Common myeloid progenitor, CD34-positive (primary cell): ENCODE measurements at regions not wholly inside any gene's neighbourhood (a gene's known extent, or its start where the extent isn't known, plus 50 kb on each side); places are given as distances from the start of the nearest gene placed in this dataset.
"Not testable (repeated sequence)": the region's sequence is repeated elsewhere in the genome, so short reads cannot be mapped to it uniquely, and the experiment has no call there.

Experiments
- CTCF ChIA-PET: fragments of 350-600 bp; sonication (Branson Sonifier 250); formaldehyde crosslinking; loops from one replicate; lab custom pipeline; 2021; ENCODE audit warnings: antibody characterized with exemption; lab: Charles Lee
- POLR2A ChIA-PET: fragments of 350-600 bp; sonication (Branson Sonifier 250); formaldehyde crosslinking; loops from one replicate; lab custom pipeline; 2021; ENCODE audit warnings: antibody characterized with exemption; lab: Charles Lee
- DNase-seq, 3 donors: peaks; one replicate each; pipeline versions ENCODE4 v3.0.0 to v3.0.0-alpha.2; 2013
- H3K27ac ChIP-seq, 2 experiments: 1 replicate in 1 of 2; 2 replicates in 1 of 2; pipeline ENCODE4 v1.7.0; 2013; ENCODE audit warnings: inconsistent platforms in 2 of 2, low read length in 2 of 2, mild to moderate bottlenecking in 2 of 2, low read depth in 1 of 2, moderate library complexity in 1 of 2; ENCODE audit not compliant: severe bottlenecking in 2 of 2, insufficient read depth in 1 of 2, poor library complexity in 1 of 2
- H3K27me3 ChIP-seq, 5 experiments: replicated peaks in 2 of 5; 1 replicate in 3 of 5; 2 replicates in 2 of 5; pipeline versions ENCODE4 v1.6.1 to v1.7.0; 2013; ENCODE audit warnings: low read length in 4 of 5, mild to moderate bottlenecking in 2 of 5, moderate library complexity in 2 of 5, inconsistent platforms in 1 of 5; ENCODE audit not compliant: insufficient read depth in 5 of 5, control insufficient read depth in 4 of 5
- H3K36me3 ChIP-seq, 4 experiments: 1 replicate in 2 of 4; 2 replicates in 2 of 4; pipeline versions ENCODE4 v1.6.1 to v1.7.0; 2013; ENCODE audit warnings: low read length in 3 of 4, control low read depth in 1 of 4, mild to moderate bottlenecking in 1 of 4; ENCODE audit not compliant: control insufficient read depth in 4 of 4, insufficient read depth in 4 of 4
- H3K4me1 ChIP-seq, 4 experiments: 1 replicate in 3 of 4; 2 replicates in 1 of 4; pipeline versions ENCODE4 v1.6.1 to v1.7.1; 2013; ENCODE audit warnings: low read length in 3 of 4, mild to moderate bottlenecking in 3 of 4, control low read depth in 1 of 4, inconsistent platforms in 1 of 4, moderate library complexity in 1 of 4; ENCODE audit not compliant: control insufficient read depth in 4 of 4, insufficient read depth in 4 of 4; ENCODE audit errors: control extremely low read depth in 1 of 4
- H3K4me3 ChIP-seq, 7 experiments: 1 replicate in 4 of 7; 2 replicates in 3 of 7; pipeline versions ENCODE4 v1.5.1 to v1.7.0; 2013; ENCODE audit warnings: mild to moderate bottlenecking in 7 of 7, low read length in 6 of 7, moderate library complexity in 6 of 7, inconsistent platforms in 2 of 7, low read depth in 2 of 7, control low read depth in 1 of 7; ENCODE audit not compliant: insufficient read depth in 4 of 7, control insufficient read depth in 1 of 7; ENCODE audit errors: extremely low read depth in 1 of 7
- H3K9me3 ChIP-seq, 5 experiments: 1 replicate in 4 of 5; 2 replicates in 1 of 5; pipeline versions ENCODE4 v1.6.1 to v1.7.1; 2013; ENCODE audit warnings: low read length in 4 of 5, mild to moderate bottlenecking in 2 of 5, inconsistent platforms in 1 of 5, low read depth in 1 of 5, moderate library complexity in 1 of 5; ENCODE audit not compliant: control insufficient read depth in 4 of 5, insufficient read depth in 2 of 5; ENCODE audit errors: control extremely low read depth in 1 of 5
- WGBS: methylation state at CpG from one replicate; pipeline ENCODE4 v1.1.5; 2013; ENCODE audit not compliant: insufficient coverage; 5-methylcytosine and 5-hydroxymethylcytosine counted together

- no CpG with 5 or more reads among the region's 2 CpGs for WGBS
- Histone ChIP-seq H3K36me3 (no peaks in the 10 kb centered on the region), H3K4me3 (no peak overlapping the region), H3K27ac (no peak overlapping the region), H3K27me3 (no peaks in the 10 kb centered on the region), H3K4me1 (no peaks in the 10 kb centered on the region), H3K9me3 (no peaks in the 10 kb centered on the region)
- CTCF ChIA-PET, result interaction anchor here (1.0 kb wide), 1 partner anchor 12 kb away, joined by 3 read pairs; no protein-coding TSS in a partner anchor
- DNase-seq, result peak; percentile 13 to 68 (median 50)
- POLR2A ChIA-PET, result no interaction called here
Observed at GRCh38 chr18:55906536-55906935, 318.5 kb upstream of the TCF4 start.

- CTCF ChIA-PET, result no interaction called here
- no peak overlapping the region for H3K4me3 ChIP-seq
- H3K9me3 ChIP-seq, result no peaks in the 10 kb centered on the region
- no peak overlapping the region for H3K27ac ChIP-seq
- H3K36me3 ChIP-seq, result no peaks in the 10 kb centered on the region
- no peaks in the 10 kb centered on the region for H3K27me3 ChIP-seq
- WGBS, result 100% methylated on average over 3 of the region's 6 CpGs
- no peaks in the 10 kb centered on the region for H3K4me1 ChIP-seq
- no peak for DNase-seq
- POLR2A ChIA-PET, result interaction anchor here (0.6 kb wide), 1 partner anchor 121 kb away, joined by 4 read pairs; no protein-coding TSS in a partner anchor
Observed at GRCh38 chr18:55903911-55904310, 315.9 kb upstream of the TCF4 start.

DNA sequence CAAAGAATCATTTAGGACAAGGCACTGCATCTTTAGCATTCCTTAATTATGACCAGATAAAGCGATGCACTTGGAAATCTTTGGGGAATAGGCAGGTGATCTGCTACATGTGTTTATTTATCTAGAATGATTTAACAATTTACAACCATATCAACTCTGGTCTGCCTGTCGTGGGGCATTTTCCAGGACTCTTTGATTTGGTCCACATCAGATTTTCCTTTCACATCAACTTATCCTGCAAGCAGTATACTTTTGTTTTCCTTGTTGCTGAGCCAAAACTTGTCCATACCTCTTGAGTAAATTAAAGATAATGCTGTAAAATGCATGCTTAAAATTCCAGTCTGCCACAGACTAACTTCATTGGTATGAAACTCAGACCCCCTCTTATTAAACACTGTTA lies 312.4 kb upstream of the TCF4 start:
- Histone ChIP-seq H3K27ac (no peak overlapping the region), H3K9me3 (no peaks in the 10 kb centered on the region), H3K4me1 (no peaks in the 10 kb centered on the region), H3K27me3 (no peaks in the 10 kb centered on the region), H3K36me3 (no peaks in the 10 kb centered on the region), H3K4me3 (no peak overlapping the region)
- CTCF ChIA-PET, result no interaction called here
- POLR2A ChIA-PET, result no interaction called here
- no CpG with 5 or more reads among the region's 2 CpGs for WGBS
- no peak for DNase-seq

DNA sequence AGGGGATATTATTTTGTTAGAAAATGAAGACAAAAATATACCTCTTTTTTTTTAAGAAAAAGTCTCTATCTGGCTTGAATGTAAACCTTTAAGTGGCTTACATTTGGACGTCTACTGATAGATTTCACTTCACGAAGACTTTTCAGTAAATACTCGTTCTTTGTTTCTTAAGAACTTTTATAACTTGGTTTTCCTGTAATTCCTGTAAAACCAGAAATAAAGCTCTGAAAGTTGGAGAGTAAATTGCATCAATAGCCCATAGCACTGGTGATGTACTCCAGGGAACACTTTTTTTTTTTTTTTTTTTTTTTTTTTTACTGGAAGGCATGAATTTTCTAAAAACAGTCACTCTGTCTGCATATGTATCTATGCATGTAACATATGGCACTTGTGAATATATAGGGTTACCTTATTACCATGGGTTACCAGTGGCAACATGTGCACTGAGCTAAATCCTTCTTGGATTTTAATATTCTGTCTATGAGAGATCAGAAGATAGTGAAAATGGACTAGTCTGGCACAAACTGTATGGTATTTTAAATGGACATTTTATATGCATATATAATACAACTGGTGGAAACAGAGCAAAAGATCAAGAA lies 309.2 kb upstream of the TCF4 start:
- Histone ChIP-seq H3K27ac (no peak overlapping the region), H3K36me3 (no peaks in the 10 kb centered on the region), H3K9me3 (no peaks in the 10 kb centered on the region), H3K4me1 (no peaks in the 10 kb centered on the region), H3K4me3 (no peak overlapping the region), H3K27me3 (no peaks in the 10 kb centered on the region)
- 96% methylated on average over 3 of the region's 3 CpGs for WGBS
- DNase-seq, result no peak
- ChIA-PET POLR2A (no interaction called here), CTCF (no interaction called here)

GRCh38 chr18:55893948-55894347 lies 306.0 kb upstream of the TCF4 start:
- H3K4me3 ChIP-seq, result no peak overlapping the region
- H3K36me3 ChIP-seq, result no peaks in the 10 kb centered on the region
- no peaks in the 10 kb centered on the region for H3K27me3 ChIP-seq
- WGBS, result 94% methylated on average over 3 of the region's 5 CpGs
- H3K4me1 ChIP-seq, result no peaks in the 10 kb centered on the region
- POLR2A ChIA-PET, result no interaction called here
- H3K9me3 ChIP-seq, result no peaks in the 10 kb centered on the region
- CTCF ChIA-PET, result no interaction called here
- DNase-seq, result no peak
- H3K27ac ChIP-seq, result no peak overlapping the region

- CTCF ChIA-PET, H3K36me3 ChIP-seq, H3K27me3 ChIP-seq, H3K9me3 ChIP-seq, H3K4me1 ChIP-seq, H3K27ac ChIP-seq, POLR2A ChIA-PET, DNase-seq, H3K4me3 ChIP-seq: not testable (repeated sequence)
- 97% methylated on average over 18 of the region's 28 CpGs for WGBS
Observed at GRCh38 chr18:55892862-55893813, 305.1 kb upstream of the TCF4 start.

DNA sequence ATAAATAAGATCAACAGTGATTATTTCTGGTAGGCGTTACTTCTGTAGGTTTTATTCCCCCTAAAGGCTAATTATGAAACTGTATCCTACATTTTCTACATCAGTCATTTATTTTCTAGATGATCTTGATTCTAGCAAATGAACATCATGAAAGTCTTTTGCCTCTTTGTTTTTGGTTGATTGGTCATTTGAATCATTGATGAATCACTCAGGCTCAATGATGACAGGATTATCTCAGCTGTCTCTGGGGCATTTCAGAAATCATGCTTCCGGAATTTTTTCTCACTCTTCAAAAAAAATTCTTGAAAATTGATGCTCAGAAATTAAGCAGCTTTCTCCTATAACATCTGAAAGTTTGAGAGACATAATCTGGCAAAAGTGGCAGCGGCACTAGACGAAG lies 298.9 kb upstream of the TCF4 start:
- Histone ChIP-seq H3K4me1 (no peaks in the 10 kb centered on the region), H3K36me3 (no peaks in the 10 kb centered on the region), H3K27me3 (no peaks in the 10 kb centered on the region), H3K27ac (no peak overlapping the region), H3K9me3 (peaks cover 0 to 8% (median 2%) of the 10 kb centered on the region in 5 experiments), H3K4me3 (no peak overlapping the region)
- POLR2A ChIA-PET, result no interaction called here
- DNase-seq, result no peak
- CTCF ChIA-PET, result no interaction called here
- WGBS, result 100% methylated on average over 2 of the region's 4 CpGs
